AG10803 (cell line): ENCODE measurements at regions not wholly inside any gene's neighbourhood (a gene's known extent, or its start where the extent isn't known, plus 50 kb on each side); places are given as distances from the start of the nearest gene placed in this dataset.
"Not testable (repeated sequence)": the region's sequence is repeated elsewhere in the genome, so short reads cannot be mapped to it uniquely, and the experiment has no call there.

ENCODE experiments used
- DNase-seq: peaks from one replicate; pipeline ENCODE4 v3.0.0; 2010; ENCODE audit warnings: low read depth
- H3K4me3 ChIP-seq: 2 replicates; pipeline ENCODE4 v1.5.1; 2011; ENCODE audit warnings: mild to moderate bottlenecking, low read length, control low read depth
- TF ChIP-seq, protein P1 (sequence below): conservative IDR thresholded peaks from 2 replicates; pipeline ENCODE4 v1.5.1; 2011; ENCODE audit warnings: mild to moderate bottlenecking, low read length, control low read depth, inconsistent platforms

DNA sequence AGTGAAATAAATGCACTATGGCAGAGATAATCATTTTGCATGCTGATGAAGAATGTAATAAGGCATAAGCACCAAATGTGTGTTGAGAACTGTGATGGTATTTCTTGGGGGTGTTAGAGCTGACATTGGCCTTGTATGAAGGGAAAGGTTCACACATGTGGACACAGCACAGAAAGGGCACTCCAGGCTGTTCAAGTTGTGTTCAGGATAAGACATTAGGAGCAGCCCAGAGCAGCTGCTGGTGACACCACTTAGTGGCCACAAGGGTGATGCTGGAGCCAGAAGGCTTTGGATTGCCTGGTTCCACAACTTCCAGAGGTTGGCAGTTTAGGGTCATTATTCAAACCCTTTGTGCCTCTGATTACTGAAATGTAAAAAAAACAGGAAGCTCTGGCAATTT, 155.4 kb downstream of the GOLGA6L6 start:
- no peak for DNase-seq
- TF ChIP-seq, protein P1, sequence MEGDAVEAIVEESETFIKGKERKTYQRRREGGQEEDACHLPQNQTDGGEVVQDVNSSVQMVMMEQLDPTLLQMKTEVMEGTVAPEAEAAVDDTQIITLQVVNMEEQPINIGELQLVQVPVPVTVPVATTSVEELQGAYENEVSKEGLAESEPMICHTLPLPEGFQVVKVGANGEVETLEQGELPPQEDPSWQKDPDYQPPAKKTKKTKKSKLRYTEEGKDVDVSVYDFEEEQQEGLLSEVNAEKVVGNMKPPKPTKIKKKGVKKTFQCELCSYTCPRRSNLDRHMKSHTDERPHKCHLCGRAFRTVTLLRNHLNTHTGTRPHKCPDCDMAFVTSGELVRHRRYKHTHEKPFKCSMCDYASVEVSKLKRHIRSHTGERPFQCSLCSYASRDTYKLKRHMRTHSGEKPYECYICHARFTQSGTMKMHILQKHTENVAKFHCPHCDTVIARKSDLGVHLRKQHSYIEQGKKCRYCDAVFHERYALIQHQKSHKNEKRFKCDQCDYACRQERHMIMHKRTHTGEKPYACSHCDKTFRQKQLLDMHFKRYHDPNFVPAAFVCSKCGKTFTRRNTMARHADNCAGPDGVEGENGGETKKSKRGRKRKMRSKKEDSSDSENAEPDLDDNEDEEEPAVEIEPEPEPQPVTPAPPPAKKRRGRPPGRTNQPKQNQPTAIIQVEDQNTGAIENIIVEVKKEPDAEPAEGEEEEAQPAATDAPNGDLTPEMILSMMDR, result no peak
- no peak overlapping the region for H3K4me3 ChIP-seq

DNA sequence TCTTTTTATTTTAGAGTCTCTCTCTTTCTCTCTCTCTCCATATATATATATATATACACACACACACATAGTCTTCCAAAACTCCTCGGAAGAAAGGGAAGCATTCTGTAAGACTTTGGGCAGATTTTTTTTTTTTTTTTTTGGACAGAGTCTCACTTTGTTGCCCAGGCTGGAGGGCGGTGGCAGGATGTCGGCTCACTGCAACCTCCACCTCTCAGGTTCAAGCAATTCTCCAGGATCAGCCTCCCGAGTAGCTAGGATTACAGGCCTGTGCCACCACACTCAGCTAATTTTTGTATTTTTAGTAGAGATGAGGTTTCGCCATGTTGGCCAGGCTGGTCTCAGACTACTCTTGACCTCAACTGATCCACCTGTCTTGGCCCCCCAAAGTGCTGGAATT, 161.4 kb downstream of the GOLGA6L6 start:
- not testable (repeated sequence) for DNase-seq, H3K4me3 ChIP-seq

DNA sequence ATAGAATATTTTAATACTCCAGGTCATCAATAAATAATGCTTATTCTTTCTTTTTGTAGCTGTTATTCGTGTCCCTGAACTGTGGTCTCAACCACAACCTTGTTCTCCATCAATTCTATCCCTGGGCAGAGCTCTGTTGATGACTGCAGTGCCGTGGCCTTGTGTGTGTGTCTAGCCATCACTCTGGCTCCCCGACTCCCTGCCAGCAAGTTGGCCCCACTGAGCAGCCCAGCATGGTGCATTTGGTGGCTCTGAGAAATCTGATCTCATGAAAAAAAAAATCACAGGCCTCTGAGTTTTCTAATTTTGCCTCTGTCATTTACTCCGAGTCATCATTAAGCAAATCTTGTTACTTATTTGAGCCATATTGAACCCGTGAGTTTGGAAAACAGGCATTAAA, 164.7 kb downstream of the GOLGA6L6 start:
- TF ChIP-seq, protein P1, result no peak
- no peak for DNase-seq
- no peak overlapping the region for H3K4me3 ChIP-seq

DNA sequence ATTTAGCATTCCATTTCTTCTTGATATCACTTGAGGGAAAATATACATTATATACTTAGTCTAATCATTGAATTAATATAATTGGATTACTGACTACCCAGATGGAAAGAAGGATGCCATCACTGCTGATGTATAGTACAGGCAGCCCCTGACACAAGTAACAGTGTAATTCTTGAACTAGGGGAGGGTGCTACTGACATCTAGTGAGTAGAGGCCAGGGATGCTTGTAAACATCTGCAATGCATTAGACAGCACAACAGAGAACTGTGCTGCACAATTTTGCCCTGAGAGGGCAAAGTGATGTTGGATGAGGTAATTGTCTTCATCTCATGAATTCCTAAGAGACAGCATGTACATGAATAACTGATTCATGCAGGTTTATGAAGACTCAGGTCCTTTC, 169.2 kb downstream of the GOLGA6L6 start:
- not testable (repeated sequence) for DNase-seq, H3K4me3 ChIP-seq

DNA sequence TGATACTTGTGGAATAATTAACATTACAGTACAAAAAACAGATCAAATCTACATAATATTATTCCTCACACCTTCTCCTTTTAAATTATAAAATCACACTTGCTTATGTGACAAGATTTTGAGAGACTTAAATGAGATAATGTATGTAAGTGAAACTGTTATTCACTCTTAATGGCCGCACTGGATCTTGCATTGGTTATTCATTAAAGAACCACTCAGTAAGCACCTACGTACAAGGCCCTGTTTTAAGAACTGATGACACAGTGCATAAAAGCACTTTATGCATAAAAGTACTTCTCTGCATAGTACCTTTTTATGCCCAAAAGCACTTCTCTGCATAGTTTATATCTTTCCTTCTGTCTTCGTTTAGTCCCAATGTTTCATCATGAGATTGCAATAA, 172.1 kb downstream of the GOLGA6L6 start:
- TF ChIP-seq, protein P1, result no peak

DNA sequence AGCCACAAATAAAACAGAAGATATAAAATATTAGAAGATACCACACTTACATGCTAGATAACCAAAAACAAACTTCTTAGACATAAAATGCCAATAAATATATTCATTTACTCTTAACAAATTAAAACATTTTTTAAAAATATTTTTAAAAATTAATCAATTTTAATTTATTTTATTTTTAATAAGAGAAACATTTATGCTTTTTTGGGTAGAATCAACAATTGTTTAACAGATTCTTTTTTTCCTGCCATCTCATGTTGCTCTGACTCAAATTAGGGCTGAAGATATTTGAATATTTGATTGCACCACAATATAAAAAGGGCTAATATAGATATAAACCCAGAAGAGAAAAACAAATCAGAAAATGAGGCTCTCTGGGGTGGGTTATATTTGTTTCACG, 172.6 kb downstream of the GOLGA6L6 start:
- H3K4me3 ChIP-seq, result no peak overlapping the region
- TF ChIP-seq, protein P1, result no peak
- no peak for DNase-seq

More for the DNA sequence above, 172.1 kb downstream of the GOLGA6L6 start:
- no peak for DNase-seq
- H3K4me3 ChIP-seq, result no peak overlapping the region

DNA sequence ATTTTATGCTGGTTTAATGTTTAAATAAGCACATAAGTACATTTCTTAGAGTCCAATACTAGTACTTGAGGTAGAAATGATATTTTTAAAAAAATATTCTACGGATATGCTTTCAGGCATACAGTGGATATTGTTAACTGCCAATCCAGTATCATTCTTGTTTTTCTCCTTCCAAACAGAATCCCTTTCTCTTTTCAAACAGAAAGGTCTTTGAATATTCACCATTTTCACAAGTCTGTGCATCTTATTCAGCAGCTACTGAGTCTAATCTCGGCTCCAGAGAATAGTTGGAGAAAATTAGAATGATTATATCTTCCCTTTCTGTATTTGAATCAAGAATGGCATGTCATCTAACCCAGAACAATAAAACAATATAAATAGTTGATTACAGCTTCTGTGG, 174.5 kb downstream of the GOLGA6L6 start:
- DNase-seq, result no peak
- H3K4me3 ChIP-seq, result no peak overlapping the region
- TF ChIP-seq, protein P1, result no peak

DNA sequence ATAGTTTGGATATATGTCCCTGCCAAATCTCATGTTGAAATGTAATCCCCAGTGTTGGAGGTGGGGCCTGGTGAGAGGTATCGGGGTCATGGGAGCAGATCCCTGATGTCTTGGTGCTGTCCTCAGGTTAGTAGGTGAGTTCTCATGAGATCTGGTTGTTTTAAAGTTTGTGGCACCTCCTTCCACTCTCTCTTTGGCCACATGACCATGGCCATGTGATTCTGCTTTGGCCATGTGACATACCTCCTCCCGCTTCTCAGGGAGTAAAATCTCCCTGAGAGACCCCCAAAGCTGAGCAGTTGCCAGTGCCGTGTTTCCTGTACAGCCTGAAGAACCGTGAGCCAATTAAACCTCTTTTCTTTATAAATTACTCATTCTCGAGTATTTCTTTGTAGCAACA, 178.0 kb downstream of the GOLGA6L6 start:
- not testable (repeated sequence) for DNase-seq, H3K4me3 ChIP-seq

DNA sequence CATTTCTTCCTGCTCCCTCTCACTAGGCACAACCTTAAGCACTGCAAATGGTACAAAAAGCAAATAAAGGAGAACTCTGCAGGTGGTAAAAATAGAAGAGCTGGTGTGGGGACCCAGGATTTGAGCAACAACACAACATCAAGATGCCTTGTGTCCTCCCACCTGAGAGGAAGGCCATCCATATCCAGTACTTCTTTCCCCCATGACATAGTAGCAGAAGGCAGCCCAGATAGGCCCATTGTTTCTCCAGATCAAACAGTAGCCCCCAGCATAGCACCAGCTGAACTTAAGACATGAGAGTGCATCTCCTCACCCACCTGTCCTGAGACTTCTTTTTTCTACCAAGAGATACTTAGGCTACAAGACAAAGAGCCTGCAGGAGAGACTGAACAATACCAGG, 180.5 kb downstream of the GOLGA6L6 start:
- H3K4me3 ChIP-seq, result no peak overlapping the region
- TF ChIP-seq, protein P1, result no peak
- no peak for DNase-seq
